WTC11 (cell line): ENCODE measurements at regions not wholly inside any gene's neighbourhood (a gene's known extent, or its start where the extent isn't known, plus 50 kb on each side); places are given as distances from the start of the nearest gene placed in this dataset.

Experiments used
- ATAC-seq: fragments of 200-7000 bp; cut with Tn5 transposase; 2 replicates; pipeline ENCODE4 v1.10.0; 2021; ENCODE audit warnings: mild to moderate bottlenecking, moderate library complexity
- CTCF ChIA-PET: fragments of 300-600 bp; sonication (Branson Sonifier 250); formaldehyde crosslinking; loops from one replicate; lab custom pipeline; 2021; ENCODE audit warnings: antibody characterized with exemption; lab: Charles Lee
- POLR2A ChIA-PET: fragments of 350-600 bp; sonication (Branson Sonifier 250); formaldehyde crosslinking; loops from one replicate; lab custom pipeline; 2021; ENCODE audit warnings: antibody characterized with exemption; lab: Charles Lee
- DNase-seq: peaks from one replicate; pipeline ENCODE4 v3.0.0; 2021; ENCODE audit warnings: low spot score
- H3K27ac Mint-ChIP-seq: 2 replicates; pipeline ENCODE4 v1.8.0; 2021; ENCODE audit warnings: mixed read lengths
- H3K27me3 Mint-ChIP-seq: 2 replicates; pipeline ENCODE4 v1.8.0; 2021; ENCODE audit warnings: low read depth, mild to moderate bottlenecking, moderate library complexity, mixed read lengths
- H3K36me3 Mint-ChIP-seq: 2 replicates; pipeline ENCODE4 v1.8.0; 2021; ENCODE audit warnings: mixed read lengths
- H3K4me1 Mint-ChIP-seq: 2 replicates; pipeline ENCODE4 v1.8.0; 2022; ENCODE audit warnings: mixed read lengths
- H3K4me3 Mint-ChIP-seq: 2 replicates; pipeline ENCODE4 v1.8.0; 2021; ENCODE audit warnings: mild to moderate bottlenecking, moderate library complexity, mixed read lengths
- H3K9me3 Mint-ChIP-seq: 2 replicates; pipeline ENCODE4 v1.8.0; 2021; ENCODE audit warnings: mixed read lengths
- ARID4B ChIP-seq: sonication (generic); formaldehyde crosslinking; IDR thresholded peaks from 2 replicates; pipeline ENCODE4 v1.8.0; 2023; ENCODE audit warnings: missing genetic modification reagents, mild to moderate bottlenecking, borderline replicate concordance
- ATF6 ChIP-seq: sonication (generic); formaldehyde crosslinking; IDR thresholded peaks from 2 replicates; pipeline ENCODE4 v1.8.1; 2023; ENCODE audit warnings: mild to moderate bottlenecking, missing genetic modification reagents
- E2F5 ChIP-seq: sonication (generic); formaldehyde crosslinking; IDR thresholded peaks from 2 replicates; pipeline ENCODE4 v1.8.1; 2022; ENCODE audit warnings: mild to moderate bottlenecking, moderate library complexity, missing genetic modification reagents
- ERG ChIP-seq: fragments of 250-450 bp; sonication (Bioruptor Pico); IDR thresholded peaks from 2 replicates; pipeline ENCODE4 v1.8.0; 2021; ENCODE audit warnings: mild to moderate bottlenecking
- IRF2 ChIP-seq: sonication (generic); formaldehyde crosslinking; IDR thresholded peaks from 2 replicates; pipeline ENCODE4 v1.8.0; 2022; ENCODE audit warnings: low read depth, missing genetic modification reagents, borderline replicate concordance
- NR1H2 ChIP-seq: sonication (generic); formaldehyde crosslinking; IDR thresholded peaks from 2 replicates; pipeline ENCODE4 v1.9.0; 2021; ENCODE audit warnings: mild to moderate bottlenecking, moderate library complexity, missing genetic modification reagents
- NR3C1 ChIP-seq: sonication (generic); formaldehyde crosslinking; conservative IDR thresholded peaks from 2 replicates; pipeline ENCODE4 v1.8.1; 2023; ENCODE audit warnings: low read depth, mild to moderate bottlenecking, missing genetic modification reagents
- SOX15 ChIP-seq: fragments of 250-450 bp; sonication (Bioruptor Pico); IDR thresholded peaks from 2 replicates; pipeline ENCODE4 v1.9.0; 2021; ENCODE audit warnings: mild to moderate bottlenecking
- SP1 ChIP-seq: sonication (generic); formaldehyde crosslinking; conservative IDR thresholded peaks from 2 replicates; pipeline ENCODE4 v1.8.1; 2022; ENCODE audit warnings: missing genetic modification reagents
- STAT6 ChIP-seq: sonication (generic); formaldehyde crosslinking; conservative IDR thresholded peaks from 2 replicates; pipeline ENCODE4 v1.8.1; 2023; ENCODE audit warnings: mild to moderate bottlenecking, low read depth, missing genetic modification reagents, moderate library complexity
- TCF7 ChIP-seq: sonication (generic); formaldehyde crosslinking; IDR thresholded peaks from 2 replicates; pipeline ENCODE4 v1.8.0; 2022; ENCODE audit warnings: mild to moderate bottlenecking, low read depth, missing genetic modification reagents, moderate library complexity
- ZNF219 ChIP-seq: sonication (generic); formaldehyde crosslinking; IDR thresholded peaks from 2 replicates; pipeline ENCODE4 v1.8.0; 2023; ENCODE audit warnings: missing genetic modification reagents, mild to moderate bottlenecking, borderline replicate concordance
- ZNF317 ChIP-seq: sonication (generic); formaldehyde crosslinking; IDR thresholded peaks from 2 replicates; pipeline ENCODE4 v1.8.1; 2023; ENCODE audit warnings: low read depth, mild to moderate bottlenecking, moderate library complexity, missing genetic modification reagents, borderline replicate concordance
- ZSCAN18 ChIP-seq: fragments of 250-450 bp; sonication (Bioruptor Pico); IDR thresholded peaks from 2 replicates; pipeline ENCODE4 v2.1.2; 2022; ENCODE audit warnings: mild to moderate bottlenecking, moderate library complexity

- no peak for TF ChIP-seq ZNF219
- no peak for TF ChIP-seq IRF2 (CRISPR knock-in tag)
- no peak for TF ChIP-seq SP1 (CRISPR knock-in tag)
- no peak for TF ChIP-seq SOX15 (CRISPR knock-in tag)
Observed at GRCh38 chr1:58409890-58410289, 136.6 kb downstream of the OMA1 start (continued).

GRCh38 chr1:58409336-58409735 lies 137.2 kb downstream of the OMA1 start:
- DNase-seq, result no peak
- TF ChIP-seq E2F5 (CRISPR knock-in tag) (no peak), ZSCAN18 (CRISPR knock-in tag) (no peak), ERG (CRISPR knock-in tag) (no peak), TCF7 (CRISPR knock-in tag) (no peak), ZNF317 (CRISPR knock-in tag) (no peak)
- TF ChIP-seq, all 79 proteins: peak for 0
- Mint-ChIP-seq H3K36me3 (no peaks in the 10 kb centered on the region), H3K4me3 (no peak overlapping the region), H3K9me3 (no peaks in the 10 kb centered on the region), H3K27me3 (no peaks in the 10 kb centered on the region), H3K27ac (no peak overlapping the region), H3K4me1 (peaks cover 12% of the 10 kb centered on the region)
- ChIA-PET CTCF (no interaction called here), POLR2A (no interaction called here)
- no peak for ATAC-seq

GRCh38 chr1:58406301-58407071 lies 140.0 kb downstream of the OMA1 start:
- no peak overlapping the region for H3K27ac Mint-ChIP-seq
- no peak for TF ChIP-seq ATF6
- TF ChIP-seq, all 79 proteins: peak for 0
- POLR2A ChIA-PET, result no interaction called here
- DNase-seq (no peak), ATAC-seq (no peak)
- Mint-ChIP-seq H3K27me3 (no peaks in the 10 kb centered on the region), H3K9me3 (no peaks in the 10 kb centered on the region), H3K4me3 (no peak overlapping the region), H3K36me3 (no peaks in the 10 kb centered on the region), H3K4me1 (peaks cover 12% of the 10 kb centered on the region)
- CTCF ChIA-PET, result no interaction called here

GRCh38 chr1:58405660-58406059 lies 140.9 kb downstream of the OMA1 start:
- no peak for ATAC-seq
- no peaks in the 10 kb centered on the region for H3K36me3 Mint-ChIP-seq
- H3K27ac Mint-ChIP-seq, result no peak overlapping the region
- H3K9me3 Mint-ChIP-seq, result no peaks in the 10 kb centered on the region
- no peak for DNase-seq
- CTCF ChIA-PET, result no interaction called here
- peaks cover 12% of the 10 kb centered on the region for H3K4me1 Mint-ChIP-seq
- 0 out of 2 replicates have a peak, but pooled peaks cover 2% of the 10 kb centered on the region for H3K27me3 Mint-ChIP-seq
- POLR2A ChIA-PET, result no interaction called here
- no peak overlapping the region for H3K4me3 Mint-ChIP-seq
- TF ChIP-seq IRF2 (CRISPR knock-in tag) (no peak), NR3C1 (CRISPR knock-in tag) (no peak), NR1H2 (CRISPR knock-in tag) (no peak), STAT6 (CRISPR knock-in tag) (no peak), SOX15 (CRISPR knock-in tag) (no peak), ARID4B (CRISPR knock-in tag) (no peak), E2F5 (CRISPR knock-in tag) (no peak)
